ENCODE measurements at regions not wholly inside any gene's neighbourhood (a gene's known extent, or its start where the extent isn't known, plus 50 kb on each side); places are given as distances from the start of the nearest gene placed in this dataset.
A peak's percentile ranks its signal among the peaks of the same experiment; 100 is the strongest.

DNA sequence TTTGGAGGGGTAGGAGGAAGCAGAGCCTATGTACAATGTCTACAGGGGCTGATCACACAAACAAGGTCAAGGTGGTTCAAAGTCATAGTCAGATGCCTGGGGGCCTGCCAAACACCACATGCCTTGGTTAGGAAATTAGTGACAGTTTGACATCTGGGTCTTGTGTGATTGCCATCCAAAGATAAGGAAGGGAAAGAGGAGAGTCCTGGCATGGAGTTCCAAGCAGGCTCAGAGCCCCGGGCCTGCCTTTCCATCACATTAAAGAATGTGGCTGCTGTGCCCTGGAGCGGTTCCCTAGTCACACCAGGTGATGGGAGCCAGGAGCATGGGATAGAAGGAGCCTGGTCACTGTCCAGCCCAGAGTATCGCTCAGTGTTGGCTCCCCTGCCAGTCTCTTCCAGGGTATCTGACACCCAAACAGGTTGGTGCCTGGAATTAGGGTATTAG, 53.6 kb upstream of the BCL2L14 start:
- DNase-seq, result no peak

DNA sequence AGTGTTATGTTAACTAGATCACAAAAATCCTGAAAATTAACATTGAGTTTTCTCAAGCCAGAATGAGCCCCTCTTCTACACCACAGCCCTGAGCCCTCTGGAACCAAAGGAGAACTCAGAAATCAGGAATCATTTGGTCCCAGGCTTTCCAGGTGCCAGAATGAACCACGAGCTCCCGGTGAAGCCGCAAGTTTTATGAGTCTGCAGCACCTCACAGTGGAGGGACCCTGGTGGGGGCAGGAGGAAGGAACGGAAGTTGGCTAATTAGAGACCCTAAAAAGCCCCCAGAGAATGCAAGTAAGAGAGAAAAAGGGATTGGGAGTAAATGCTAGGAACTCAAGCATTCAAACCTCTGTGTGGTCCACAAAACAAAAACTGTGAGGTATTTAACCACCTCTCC, 52.9 kb upstream of the BCL2L14 start:
- DNase-seq, result no peak

GRCh38 chr12:12018454-12018853, 52.3 kb upstream of the BCL2L14 start:
- DNase-seq, result peak; percentile 36

GRCh38 chr12:12019881-12020280, 50.9 kb upstream of the BCL2L14 start:
- no peak for DNase-seq

- DNase-seq, result no peak
These were observed 50.0 kb upstream of the BCL2L14 start for GRCh38 chr12:12020762-12021161.

Data from NCI-H446 treated with DMSO at 0.1 percent for 48 hours (cell line).